Hepatocyte (in vitro differentiated cells): ENCODE measurements at regions not wholly inside any gene's neighbourhood (a gene's known extent, or its start where the extent isn't known, plus 50 kb on each side); places are given as distances from the start of the nearest gene placed in this dataset.
A peak's percentile ranks its signal among the peaks of the same experiment; 100 is the strongest.

ENCODE experiments used
- DNase-seq: peaks from one replicate; pipeline ENCODE4 v3.0.0-alpha.2; 2016; ENCODE audit warnings: low spot score
- H2AFZ ChIP-seq: fragments of 200-600 bp; sonication (generic); 2 replicates; pipeline ENCODE4 v1.6.0; 2016; ENCODE audit warnings: antibody characterized with exemption, mild to moderate bottlenecking
- H3K27ac ChIP-seq: fragments of 200-600 bp; sonication (generic); 2 replicates; pipeline ENCODE4 v1.5.1; 2016; ENCODE audit warnings: mild to moderate bottlenecking
- H3K27me3 ChIP-seq: fragments of 200-600 bp; sonication (generic); 2 replicates; pipeline ENCODE4 v1.6.1; 2016
- H3K36me3 ChIP-seq: fragments of 200-600 bp; sonication (generic); replicated peaks from 2 replicates; pipeline ENCODE4 v1.5.1; 2016; ENCODE audit warnings: low read depth; ENCODE audit not compliant: insufficient read depth
- H3K4me1 ChIP-seq: fragments of 200-600 bp; sonication (generic); 2 replicates; pipeline ENCODE4 v1.5.1; 2016; ENCODE audit warnings: mild to moderate bottlenecking, moderate library complexity; ENCODE audit not compliant: insufficient read depth
- H3K4me2 ChIP-seq: fragments of 200-600 bp; sonication (generic); 2 replicates; pipeline ENCODE4 v1.6.0; 2016
- H3K4me3 ChIP-seq: fragments of 200-600 bp; sonication (generic); 2 replicates; pipeline ENCODE4 v1.5.1; 2016; ENCODE audit warnings: mild to moderate bottlenecking
- H3K79me2 ChIP-seq: fragments of 200-600 bp; sonication (generic); 2 replicates; pipeline ENCODE4 v1.6.0; 2017; ENCODE audit warnings: mild to moderate bottlenecking
- H3K9me2 ChIP-seq: fragments of 200-600 bp; sonication (generic); replicated peaks from 2 replicates; pipeline ENCODE4 v1.6.0; 2017; ENCODE audit warnings: mild to moderate bottlenecking; ENCODE audit not compliant: insufficient read depth
- H3K9me3 ChIP-seq: fragments of 200-600 bp; sonication (generic); 2 replicates; pipeline ENCODE4 v1.5.1; 2016; ENCODE audit warnings: low read depth, mild to moderate bottlenecking
- H4K20me1 ChIP-seq: fragments of 200-600 bp; sonication (generic); 2 replicates; pipeline ENCODE4 v1.6.0; 2016; ENCODE audit warnings: mild to moderate bottlenecking; ENCODE audit not compliant: insufficient read depth, poor library complexity, severe bottlenecking
- CTCF ChIP-seq: fragments of 200-600 bp; sonication (generic); IDR thresholded peaks from 2 replicates; pipeline ENCODE4 v1.5.1; 2016; ENCODE audit warnings: antibody characterized with exemption, mild to moderate bottlenecking; ENCODE audit not compliant: poor library complexity
- EZH2 ChIP-seq: fragments of 200-600 bp; sonication (generic); IDR thresholded peaks from 2 replicates; pipeline ENCODE4 v1.6.1; 2016; ENCODE audit warnings: antibody characterized with exemption, mild to moderate bottlenecking, borderline replicate concordance
- EZH2phosphoT487 ChIP-seq: fragments of 200-600 bp; sonication (generic); IDR thresholded peaks from one replicate; pipeline ENCODE4 v1.6.1; 2018; ENCODE audit warnings: antibody characterized with exemption, mild to moderate bottlenecking, low read depth, moderate library complexity; ENCODE audit not compliant: unreplicated experiment, severe bottlenecking
- WGBS: methylation state at CpG from one replicate; pipeline ENCODE4 v1.1.6; 2016; ENCODE audit warnings: low lambda C conversion rate; ENCODE audit errors: missing lambda C conversion rate; 5-methylcytosine and 5-hydroxymethylcytosine counted together

- no peaks in the 10 kb centered on the region for H3K79me2 ChIP-seq
- no peaks in the 10 kb centered on the region for H3K36me3 ChIP-seq
- no peak overlapping the region for H3K27ac ChIP-seq
- no peaks in the 10 kb centered on the region for H3K9me3 ChIP-seq
- no peak overlapping the region for H3K4me2 ChIP-seq
- H3K4me1 ChIP-seq: no peaks in the 10 kb centered on the region
- no peak overlapping the region for H3K4me3 ChIP-seq
- DNase-seq: peak; percentile 12
- H2AFZ ChIP-seq: no peak overlapping the region
- H3K9me2 ChIP-seq: no peaks in the 10 kb centered on the region
- WGBS: 60% methylated on average over 5 of the region's 5 CpGs
- H4K20me1 ChIP-seq: no peaks in the 10 kb centered on the region
- no peaks in the 10 kb centered on the region for H3K27me3 ChIP-seq
- TF ChIP-seq EZH2 (no peak), CTCF (peak; percentile 13)
Observed at GRCh38 chr5:175133185-175133584, 310.8 kb downstream of the DRD1 start.

GRCh38 chr5:175131432-175131831 is 312.6 kb downstream of the DRD1 start:
- Histone ChIP-seq H3K27me3 (no peaks in the 10 kb centered on the region), H4K20me1 (no peaks in the 10 kb centered on the region), H3K4me1 (no peaks in the 10 kb centered on the region), H2AFZ (no peak overlapping the region), H3K9me3 (no peaks in the 10 kb centered on the region), H3K27ac (no peak overlapping the region), H3K9me2 (no peaks in the 10 kb centered on the region), H3K4me2 (no peak overlapping the region), H3K4me3 (no peak overlapping the region), H3K79me2 (no peaks in the 10 kb centered on the region), H3K36me3 (no peaks in the 10 kb centered on the region)
- DNase-seq: no peak
- TF ChIP-seq EZH2 (no peak), EZH2phosphoT487 (no peak), CTCF (no peak)
- WGBS: 18% methylated on average over 8 of the region's 8 CpGs

- H3K4me2 ChIP-seq: no peak overlapping the region
Observed at GRCh38 chr5:175129619-175130018, 314.4 kb downstream of the DRD1 start.

More at GRCh38 chr5:175129619-175130018, 314.4 kb downstream of the DRD1 start:
- Histone ChIP-seq H2AFZ (no peak overlapping the region), H3K27me3 (no peaks in the 10 kb centered on the region), H4K20me1 (no peaks in the 10 kb centered on the region), H3K79me2 (no peaks in the 10 kb centered on the region), H3K9me3 (no peaks in the 10 kb centered on the region), H3K4me3 (no peak overlapping the region), H3K36me3 (no peaks in the 10 kb centered on the region), H3K27ac (no peak overlapping the region), H3K9me2 (no peaks in the 10 kb centered on the region), H3K4me1 (no peaks in the 10 kb centered on the region)
- DNase-seq: no peak
- TF ChIP-seq EZH2 (no peak), CTCF (no peak), EZH2phosphoT487 (no peak)
- WGBS: 77% methylated on average over 4 of the region's 4 CpGs
